Tibial nerve (tissue), 4 donors: ENCODE measurements at regions not wholly inside any gene's neighbourhood (a gene's known extent, or its start where the extent isn't known, plus 50 kb on each side); places are given as distances from the start of the nearest gene placed in this dataset.

Source experiments
- CTCF ChIP-seq, 5 experiments: fragments of 200-600 bp in 3 of 5; fragments of 450-650 bp in 2 of 5; sonication (generic) in 3 of 5; IDR thresholded peaks; one replicate each; pipeline ENCODE4 v1.5.1; 2016 to 2019; ENCODE audit warnings: antibody characterized with exemption in 5 of 5, mild to moderate bottlenecking in 3 of 5, moderate library complexity in 2 of 5
- EP300 ChIP-seq, 2 donors: sonication (generic); formaldehyde crosslinking; IDR thresholded peaks; one replicate each; pipeline ENCODE4 v1.6.1; 2017; ENCODE audit warnings: antibody characterized with exemption in 2 of 2, mild to moderate bottlenecking in 1 of 2
- POLR2A ChIP-seq, 2 donors: fragments of 450-650 bp; IDR thresholded peaks; one replicate each; pipeline ENCODE4 v1.6.1; 2017; ENCODE audit warnings: antibody characterized with exemption in 2 of 2, mild to moderate bottlenecking in 2 of 2, moderate library complexity in 2 of 2

- TF ChIP-seq CTCF (IDR thresholded peaks at IDR 0.05) (no peak), POLR2A (IDR thresholded peaks at IDR 0.05) (no peak), EP300 (IDR thresholded peaks at IDR 0.05) (no peak)
Measured at GRCh38 chr20:50270034-50270395, 79.4 kb downstream of the CEBPB start.
